Prostate gland (tissue), 2 donors: ENCODE measurements at regions not wholly inside any gene's neighbourhood (a gene's known extent, or its start where the extent isn't known, plus 50 kb on each side); places are given as distances from the start of the nearest gene placed in this dataset.

Source experiments
- CTCF ChIP-seq, 4 experiments: fragments of 200-600 bp in 2 of 4; fragments of 450-650 bp in 2 of 4; sonication (generic) in 2 of 4; IDR thresholded peaks; 1 replicate in 3 of 4; 2 replicates in 1 of 4; pipeline ENCODE4 v1.5.1; 2016 to 2019; ENCODE audit warnings: antibody characterized with exemption in 4 of 4, mild to moderate bottlenecking in 2 of 4, moderate library complexity in 2 of 4
- POLR2A ChIP-seq: fragments of 450-650 bp; IDR thresholded peaks from one replicate; pipeline ENCODE4 v1.6.1; 2016; ENCODE audit warnings: antibody characterized with exemption, mild to moderate bottlenecking

GRCh38 chr21:35791541-35792325, 268.6 kb downstream of the SETD4 start:
- TF ChIP-seq POLR2A (no peak), CTCF (IDR thresholded peaks at IDR 0.05) (no peak)
